ENCODE measurements at regions not wholly inside any gene's neighbourhood (a gene's known extent, or its start where the extent isn't known, plus 50 kb on each side); places are given as distances from the start of the nearest gene placed in this dataset.

DNA sequence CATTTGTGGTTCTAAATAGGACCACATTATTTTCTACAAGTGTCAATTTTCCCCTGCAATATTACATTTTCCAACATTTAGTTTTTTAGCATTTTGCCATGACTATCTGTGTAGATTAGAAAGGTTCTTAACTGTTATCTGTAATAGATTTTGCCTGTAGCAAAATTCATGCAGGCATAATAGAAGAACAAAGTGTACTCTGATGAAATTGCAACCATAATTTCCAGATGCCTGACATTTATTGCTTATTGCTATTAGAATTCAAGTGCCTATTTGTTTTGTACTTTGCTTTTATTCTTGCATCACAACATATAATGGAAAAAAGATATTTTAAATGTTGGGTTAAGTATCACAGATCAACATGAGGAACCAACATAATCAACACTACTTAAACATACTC, 337.7 kb downstream of the TOX3 start (continued):
- TF ChIP-seq SNAI2 (CRISPR knock-in tag; IDR thresholded peaks at IDR 0.05), result no peak

DNA sequence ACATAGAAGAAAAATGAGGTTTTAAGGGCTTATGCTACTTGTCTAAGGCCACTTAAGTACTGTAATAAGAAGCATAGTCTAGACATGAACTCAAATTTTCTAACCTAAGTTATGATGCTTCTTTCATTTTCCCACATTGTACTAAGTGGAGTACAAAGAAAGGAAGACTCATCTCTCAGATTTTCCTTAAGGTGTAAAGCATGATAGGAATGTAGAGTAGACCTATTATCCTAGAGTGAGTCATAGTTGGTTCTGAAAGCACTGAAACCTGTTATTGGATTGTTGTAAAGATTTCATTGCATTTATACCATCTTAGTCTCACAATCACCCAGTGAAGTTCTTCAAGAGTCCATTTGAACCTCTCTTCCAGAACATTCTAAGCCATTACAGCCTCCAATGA, 343.8 kb downstream of the TOX3 start:
- no peak for ATAC-seq
- TF ChIP-seq ZFP3 (CRISPR knock-in tag; IDR thresholded peaks at IDR 0.05) (no peak), TOX (CRISPR knock-in tag; IDR thresholded peaks at IDR 0.05; ENCODE audit: borderline replicate concordance) (no peak), ARNTL (CRISPR knock-in tag; IDR thresholded peaks at IDR 0.05; ENCODE audit: borderline replicate concordance, low read depth) (no peak), ZFP30 (CRISPR knock-in tag; IDR thresholded peaks at IDR 0.05) (no peak)
- TF ChIP-seq, protein P1, sequence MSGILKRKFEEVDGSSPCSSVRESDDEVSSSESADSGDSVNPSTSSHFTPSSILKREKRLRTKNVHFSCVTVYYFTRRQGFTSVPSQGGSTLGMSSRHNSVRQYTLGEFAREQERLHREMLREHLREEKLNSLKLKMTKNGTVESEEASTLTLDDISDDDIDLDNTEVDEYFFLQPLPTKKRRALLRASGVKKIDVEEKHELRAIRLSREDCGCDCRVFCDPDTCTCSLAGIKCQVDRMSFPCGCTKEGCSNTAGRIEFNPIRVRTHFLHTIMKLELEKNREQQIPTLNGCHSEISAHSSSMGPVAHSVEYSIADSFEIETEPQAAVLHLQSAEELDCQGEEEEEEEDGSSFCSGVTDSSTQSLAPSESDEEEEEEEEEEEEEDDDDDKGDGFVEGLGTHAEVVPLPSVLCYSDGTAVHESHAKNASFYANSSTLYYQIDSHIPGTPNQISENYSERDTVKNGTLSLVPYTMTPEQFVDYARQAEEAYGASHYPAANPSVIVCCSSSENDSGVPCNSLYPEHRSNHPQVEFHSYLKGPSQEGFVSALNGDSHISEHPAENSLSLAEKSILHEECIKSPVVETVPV (CRISPR knock-in tag; IDR thresholded peaks at IDR 0.05), result no peak
- TF ChIP-seq, protein P2, sequence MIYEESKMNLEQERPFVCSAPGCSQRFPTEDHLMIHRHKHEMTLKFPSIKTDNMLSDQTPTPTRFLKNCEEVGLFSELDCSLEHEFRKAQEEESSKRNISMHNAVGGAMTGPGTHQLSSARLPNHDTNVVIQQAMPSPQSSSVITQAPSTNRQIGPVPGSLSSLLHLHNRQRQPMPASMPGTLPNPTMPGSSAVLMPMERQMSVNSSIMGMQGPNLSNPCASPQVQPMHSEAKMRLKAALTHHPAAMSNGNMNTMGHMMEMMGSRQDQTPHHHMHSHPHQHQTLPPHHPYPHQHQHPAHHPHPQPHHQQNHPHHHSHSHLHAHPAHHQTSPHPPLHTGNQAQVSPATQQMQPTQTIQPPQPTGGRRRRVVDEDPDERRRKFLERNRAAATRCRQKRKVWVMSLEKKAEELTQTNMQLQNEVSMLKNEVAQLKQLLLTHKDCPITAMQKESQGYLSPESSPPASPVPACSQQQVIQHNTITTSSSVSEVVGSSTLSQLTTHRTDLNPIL (CRISPR knock-in tag; IDR thresholded peaks at IDR 0.05; ENCODE audit: low read depth), result no peak

DNA sequence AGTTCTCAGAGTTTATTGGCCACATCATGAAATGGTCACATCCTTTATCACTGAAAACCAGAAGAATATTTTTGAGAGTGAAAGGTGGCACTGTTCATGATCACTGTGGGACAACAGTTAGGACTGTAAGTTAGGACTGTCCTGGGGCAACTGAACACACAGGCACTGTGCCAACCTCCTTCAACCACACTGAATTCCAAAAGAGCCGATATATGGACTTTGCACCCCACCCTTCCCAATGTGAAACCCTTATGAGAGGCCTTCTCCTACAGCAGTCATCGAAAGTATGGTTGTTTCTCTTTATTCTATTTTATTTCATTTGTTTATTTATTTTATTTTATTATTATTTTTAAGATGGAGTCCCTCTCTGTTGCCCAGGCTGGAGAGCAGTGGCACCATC, 353.5 kb downstream of the TOX3 start:
- no peak for ATAC-seq
- TF ChIP-seq SNAI2 (CRISPR knock-in tag; IDR thresholded peaks at IDR 0.05), result no peak
- no peak for TF ChIP-seq ESRRG (CRISPR knock-in tag; IDR thresholded peaks at IDR 0.05)
- TF ChIP-seq, protein P3, sequence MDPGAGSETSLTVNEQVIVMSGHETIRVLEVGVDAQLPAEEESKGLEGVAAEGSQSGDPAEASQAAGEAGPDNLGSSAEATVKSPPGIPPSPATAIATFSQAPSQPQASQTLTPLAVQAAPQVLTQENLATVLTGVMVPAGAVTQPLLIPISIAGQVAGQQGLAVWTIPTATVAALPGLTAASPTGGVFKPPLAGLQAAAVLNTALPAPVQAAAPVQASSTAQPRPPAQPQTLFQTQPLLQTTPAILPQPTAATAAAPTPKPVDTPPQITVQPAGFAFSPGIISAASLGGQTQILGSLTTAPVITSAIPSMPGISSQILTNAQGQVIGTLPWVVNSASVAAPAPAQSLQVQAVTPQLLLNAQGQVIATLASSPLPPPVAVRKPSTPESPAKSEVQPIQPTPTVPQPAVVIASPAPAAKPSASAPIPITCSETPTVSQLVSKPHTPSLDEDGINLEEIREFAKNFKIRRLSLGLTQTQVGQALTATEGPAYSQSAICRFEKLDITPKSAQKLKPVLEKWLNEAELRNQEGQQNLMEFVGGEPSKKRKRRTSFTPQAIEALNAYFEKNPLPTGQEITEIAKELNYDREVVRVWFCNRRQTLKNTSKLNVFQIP (CRISPR knock-in tag; IDR thresholded peaks at IDR 0.05; ENCODE audit: borderline replicate concordance, low read depth), result no peak
- TF ChIP-seq PPARA (CRISPR knock-in tag; IDR thresholded peaks at IDR 0.05; ENCODE audit: borderline replicate concordance), result no peak
- no peak for TF ChIP-seq TOX (CRISPR knock-in tag; IDR thresholded peaks at IDR 0.05; ENCODE audit: borderline replicate concordance)
- TF ChIP-seq ZNF70 (CRISPR knock-in tag; IDR thresholded peaks at IDR 0.05), result no peak
- no peak for TF ChIP-seq RARB (CRISPR knock-in tag; IDR thresholded peaks at IDR 0.05)
- no peak for TF ChIP-seq CSDC2 (CRISPR knock-in tag; IDR thresholded peaks at IDR 0.05)

DNA sequence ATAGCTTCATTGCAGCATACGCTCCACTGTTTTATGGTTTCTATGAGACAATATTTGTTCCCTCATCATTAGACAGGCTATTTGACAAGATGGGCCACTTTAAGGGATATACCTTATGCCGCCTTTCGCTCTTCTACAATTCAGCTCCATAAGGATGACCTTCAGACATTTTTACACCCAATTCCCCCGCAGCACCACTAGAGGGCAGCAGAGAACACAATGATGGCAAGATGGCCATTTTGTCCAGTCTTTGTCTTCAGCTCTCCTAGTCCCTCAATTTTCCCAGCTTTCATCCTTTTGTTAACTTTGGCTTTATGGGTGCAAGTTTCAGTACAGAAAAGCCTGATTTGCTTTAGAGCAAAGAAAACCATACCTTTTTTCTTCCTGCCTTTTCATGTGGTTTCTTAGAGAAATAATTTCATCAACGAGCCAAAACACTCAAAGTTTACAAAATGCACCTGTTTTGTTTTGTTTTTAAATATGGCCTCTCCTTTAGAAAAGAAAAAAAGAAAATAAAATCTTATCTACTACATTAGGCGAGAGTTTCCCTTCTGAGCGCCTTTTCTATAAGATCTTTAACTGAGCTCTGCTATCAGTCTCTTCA, 355.3 kb downstream of the TOX3 start:
- ATAC-seq, result peak; percentile 72
- TF ChIP-seq, protein P2 (CRISPR knock-in tag; IDR thresholded peaks at IDR 0.05; ENCODE audit: low read depth), result no peak
- TF ChIP-seq OSR1 (CRISPR knock-in tag; IDR thresholded peaks at IDR 0.05) (no peak), TCF4 (CRISPR knock-in tag; IDR thresholded peaks at IDR 0.05; ENCODE audit: borderline replicate concordance) (no peak), CSDC2 (CRISPR knock-in tag; IDR thresholded peaks at IDR 0.05) (no peak), ZC3H10 (CRISPR knock-in tag; IDR thresholded peaks at IDR 0.05) (no peak), ARNTL (CRISPR knock-in tag; IDR thresholded peaks at IDR 0.05; ENCODE audit: borderline replicate concordance, low read depth) (no peak), ZNF70 (CRISPR knock-in tag; IDR thresholded peaks at IDR 0.05) (no peak), PPARA (CRISPR knock-in tag; IDR thresholded peaks at IDR 0.05; ENCODE audit: borderline replicate concordance) (no peak), ZFP30 (CRISPR knock-in tag; IDR thresholded peaks at IDR 0.05) (no peak), ZFP3 (CRISPR knock-in tag; IDR thresholded peaks at IDR 0.05) (no peak), ZNF565 (CRISPR knock-in tag; conservative IDR thresholded peaks at IDR 0.05; ENCODE audit: low read depth) (no peak)
- TF ChIP-seq, protein P1 (CRISPR knock-in tag; IDR thresholded peaks at IDR 0.05), result no peak
- TF ChIP-seq, protein P4, sequence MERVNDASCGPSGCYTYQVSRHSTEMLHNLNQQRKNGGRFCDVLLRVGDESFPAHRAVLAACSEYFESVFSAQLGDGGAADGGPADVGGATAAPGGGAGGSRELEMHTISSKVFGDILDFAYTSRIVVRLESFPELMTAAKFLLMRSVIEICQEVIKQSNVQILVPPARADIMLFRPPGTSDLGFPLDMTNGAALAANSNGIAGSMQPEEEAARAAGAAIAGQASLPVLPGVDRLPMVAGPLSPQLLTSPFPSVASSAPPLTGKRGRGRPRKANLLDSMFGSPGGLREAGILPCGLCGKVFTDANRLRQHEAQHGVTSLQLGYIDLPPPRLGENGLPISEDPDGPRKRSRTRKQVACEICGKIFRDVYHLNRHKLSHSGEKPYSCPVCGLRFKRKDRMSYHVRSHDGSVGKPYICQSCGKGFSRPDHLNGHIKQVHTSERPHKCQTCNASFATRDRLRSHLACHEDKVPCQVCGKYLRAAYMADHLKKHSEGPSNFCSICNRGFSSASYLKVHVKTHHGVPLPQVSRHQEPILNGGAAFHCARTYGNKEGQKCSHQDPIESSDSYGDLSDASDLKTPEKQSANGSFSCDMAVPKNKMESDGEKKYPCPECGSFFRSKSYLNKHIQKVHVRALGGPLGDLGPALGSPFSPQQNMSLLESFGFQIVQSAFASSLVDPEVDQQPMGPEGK (CRISPR knock-in tag; IDR thresholded peaks at IDR 0.05; ENCODE audit: borderline replicate concordance), result no peak
- TF ChIP-seq, protein P3 (CRISPR knock-in tag; IDR thresholded peaks at IDR 0.05; ENCODE audit: borderline replicate concordance, low read depth), result no peak
